Pancreas (tissue), 10 donors: ENCODE measurements at regions not wholly inside any gene's neighbourhood (a gene's known extent, or its start where the extent isn't known, plus 50 kb on each side); places are given as distances from the start of the nearest gene placed in this dataset.

ENCODE experiments used
- ATAC-seq, 4 donors: fragments of 200-7000 bp; cut with Tn5 transposase; one replicate each; pipeline versions ENCODE4 v1.8.0 to v1.9.1; 2020; ENCODE audit warnings: mild to moderate bottlenecking in 4 of 4, moderate library complexity in 4 of 4
- DNase-seq, 6 donors: peaks; one replicate each; pipeline ENCODE4 v3.0.0-alpha.2; 2020
- FAIRE-seq: peaks from 2 replicates; lab custom pipeline; 2012; peaks lifted over from hg19 to GRCh38; lab: Jason Lieb, UNC
- H3K27ac ChIP-seq, 4 donors: fragments of 200-600 bp; sonication (generic); 1 replicate in 3 of 4; 2 replicates in 1 of 4; pipeline versions ENCODE4 v1.5.0 to v1.8.0; 2020
- H3K27me3 ChIP-seq, 4 donors: fragments of 200-600 bp; one replicate each; pipeline ENCODE4 v1.8.0; 2021
- H3K36me3 ChIP-seq, 3 donors: fragments of 200-600 bp; sonication (generic) in 1 of 3; one replicate each; pipeline versions ENCODE4 v1.5.0 to v1.8.0; 2020 to 2021
- H3K4me1 ChIP-seq, 3 donors: fragments of 200-600 bp; one replicate each; pipeline ENCODE4 v1.8.0; 2021
- H3K4me3 ChIP-seq, 4 donors: fragments of 200-600 bp; sonication (generic) in 2 of 4; one replicate each; pipeline versions ENCODE4 v1.5.0 to v1.8.0; 2020 to 2021
- H3K9me3 ChIP-seq, 4 donors: fragments of 200-600 bp; one replicate each; pipeline ENCODE4 v1.8.0; 2021
- WGBS, 2 donors: extraction: QIAGEN DNeasy Blood & Tissue Kit; methylation state at CpG; one replicate each; pipeline ENCODE4 v1.1.7; 2013; 5-methylcytosine and 5-hydroxymethylcytosine counted together
- intact Hi-C, 3 donors: fragments of 100-400 bp; cut with DNase I; formaldehyde crosslinking; loops; one replicate each; pipeline versions ENCODE4 v1.11.1 to v1.14.2; 2022
- TF ChIP-seq, protein P1 (sequence below), 4 donors: fragments of 200-600 bp; sonication (generic) in 3 of 4; IDR thresholded peaks; one replicate each; pipeline versions ENCODE4 v1.5.0 to v1.8.0; 2021; ENCODE audit warnings: antibody characterized with exemption in 4 of 4
- donor health status: healthy with polysubstance abuse.
- donor health status: DM: no; HTN: no; CAD: no; lungs with moderate emphysema.
- donor health status: DM: no; HTN: no; CAD: no.
- donor health status: control.
- donor health status: control.
- donor health status: Bipolar disorder and iron deficiency.
- donor health status: DM: yes; HTN: yes; CAD: no.
- donor health status: DM: no; HTN: no; CAD: no.
- donor health status: DM: no; HTN: no; CAD: no.
- donor health status: DM: yes; HTN: yes; CAD: no.

- H3K9me3 ChIP-seq: no peaks in the 10 kb centered on the region
- H3K4me3 ChIP-seq: no peak overlapping the region
- ATAC-seq (no peak), DNase-seq (no peak), FAIRE-seq (no peak)
- intact Hi-C loops: no loop called here
- WGBS, 2 donors: 74 to 75% methylated on average over 3 of the region's 3 CpGs
- no peaks in the 10 kb centered on the region for H3K4me1 ChIP-seq
- TF ChIP-seq, protein P1, sequence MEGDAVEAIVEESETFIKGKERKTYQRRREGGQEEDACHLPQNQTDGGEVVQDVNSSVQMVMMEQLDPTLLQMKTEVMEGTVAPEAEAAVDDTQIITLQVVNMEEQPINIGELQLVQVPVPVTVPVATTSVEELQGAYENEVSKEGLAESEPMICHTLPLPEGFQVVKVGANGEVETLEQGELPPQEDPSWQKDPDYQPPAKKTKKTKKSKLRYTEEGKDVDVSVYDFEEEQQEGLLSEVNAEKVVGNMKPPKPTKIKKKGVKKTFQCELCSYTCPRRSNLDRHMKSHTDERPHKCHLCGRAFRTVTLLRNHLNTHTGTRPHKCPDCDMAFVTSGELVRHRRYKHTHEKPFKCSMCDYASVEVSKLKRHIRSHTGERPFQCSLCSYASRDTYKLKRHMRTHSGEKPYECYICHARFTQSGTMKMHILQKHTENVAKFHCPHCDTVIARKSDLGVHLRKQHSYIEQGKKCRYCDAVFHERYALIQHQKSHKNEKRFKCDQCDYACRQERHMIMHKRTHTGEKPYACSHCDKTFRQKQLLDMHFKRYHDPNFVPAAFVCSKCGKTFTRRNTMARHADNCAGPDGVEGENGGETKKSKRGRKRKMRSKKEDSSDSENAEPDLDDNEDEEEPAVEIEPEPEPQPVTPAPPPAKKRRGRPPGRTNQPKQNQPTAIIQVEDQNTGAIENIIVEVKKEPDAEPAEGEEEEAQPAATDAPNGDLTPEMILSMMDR (IDR thresholded peaks at IDR 0.05): no peak
- no peak overlapping the region for H3K27ac ChIP-seq
- H3K27me3 ChIP-seq: no peaks in the 10 kb centered on the region
- H3K36me3 ChIP-seq: no peaks in the 10 kb centered on the region
These were observed 633.6 kb downstream of the BCL11B start for GRCh38 chr14:98638366-98638765.

DNA sequence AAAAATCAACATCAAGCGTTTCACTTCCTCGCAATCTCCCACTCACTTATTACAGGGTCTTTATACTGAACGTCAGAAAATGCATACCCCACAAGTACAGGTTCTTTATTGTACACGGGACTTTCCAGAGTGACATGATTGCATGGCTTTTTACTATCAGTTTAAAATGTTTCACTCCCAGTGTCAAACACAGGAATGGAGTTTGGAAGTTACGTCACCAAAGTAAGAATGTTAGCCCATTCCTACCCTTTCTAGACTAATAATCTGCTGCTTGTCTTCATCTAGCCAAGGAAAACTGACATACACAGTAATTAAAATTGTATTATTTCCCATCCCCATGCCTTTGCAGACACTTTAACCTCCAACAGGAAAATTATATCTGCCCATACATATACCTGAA lies 624.2 kb downstream of the BCL11B start:
- H3K4me1 ChIP-seq: no peaks in the 10 kb centered on the region
- no peak overlapping the region for H3K4me3 ChIP-seq
- FAIRE-seq: no peak
- H3K27ac ChIP-seq: no peak overlapping the region
- TF ChIP-seq, protein P1 (IDR thresholded peaks at IDR 0.05): no peak
- no peaks in the 10 kb centered on the region for H3K36me3 ChIP-seq
- no peak for DNase-seq
- WGBS, 2 donors: 55 to 73% methylated on average over 5 of the region's 5 CpGs
- no peaks in the 10 kb centered on the region for H3K9me3 ChIP-seq
- peaks cover 0 to 4% (median 0%) of the 10 kb centered on the region in 4 donors for H3K27me3 ChIP-seq
- ATAC-seq: no peak
- intact Hi-C loops: no loop called here

- 67 to 71% methylated on average over 3 of the region's 3 CpGs for WGBS, 2 donors
- Histone ChIP-seq H3K4me1 (no peaks in the 10 kb centered on the region), H3K27me3 (no peaks in the 10 kb centered on the region), H3K9me3 (no peaks in the 10 kb centered on the region), H3K4me3 (no peak overlapping the region), H3K36me3 (no peaks in the 10 kb centered on the region), H3K27ac (no peak overlapping the region)
- TF ChIP-seq, protein P1 (IDR thresholded peaks at IDR 0.05): no peak
- DNase-seq: no peak
- FAIRE-seq: no peak
- intact Hi-C loops: no loop called here
- no peak for ATAC-seq
These were observed 621.0 kb downstream of the BCL11B start for GRCh38 chr14:98651037-98651436.

DNA sequence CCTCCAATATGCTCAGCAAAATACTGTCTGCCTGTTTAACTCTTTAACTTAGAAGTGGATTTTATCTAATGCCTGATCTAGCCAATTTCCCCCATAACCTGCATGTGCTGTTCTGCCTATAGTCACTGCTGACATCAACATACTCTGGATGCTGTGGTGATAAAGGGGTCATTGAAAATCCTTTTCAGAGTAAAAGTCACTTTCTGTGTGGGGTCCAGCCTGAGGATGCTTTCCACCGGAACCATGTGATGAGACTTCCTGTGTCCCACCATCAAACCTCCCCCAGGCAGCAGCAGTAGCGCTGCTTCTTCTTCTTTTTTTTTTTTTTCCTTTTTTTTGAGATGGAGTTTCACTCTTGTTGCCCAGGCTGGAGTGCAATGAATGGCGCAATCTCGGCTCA lies 607.0 kb downstream of the BCL11B start:
- Histone ChIP-seq H3K27me3 (peaks cover 0 to 2% (median under 1%) of the 10 kb centered on the region in 4 donors), H3K27ac (no peak overlapping the region), H3K4me1 (no peaks in the 10 kb centered on the region), H3K9me3 (no peaks in the 10 kb centered on the region), H3K4me3 (no peak overlapping the region), H3K36me3 (no peaks in the 10 kb centered on the region)
- DNase-seq (no peak), FAIRE-seq (no peak), ATAC-seq (no peak)
- TF ChIP-seq, protein P1 (IDR thresholded peaks at IDR 0.05): no peak
- intact Hi-C loops: no loop called here
- WGBS, 2 donors: 68 to 74% methylated on average over 4 of the region's 4 CpGs

GRCh38 chr14:98666545-98666944 lies 605.5 kb downstream of the BCL11B start:
- ATAC-seq (no peak), FAIRE-seq (no peak), DNase-seq (no peak)
- H3K9me3 ChIP-seq: no peaks in the 10 kb centered on the region
- peaks cover 0 to 7% (median 0%) of the 10 kb centered on the region in 4 donors for H3K27me3 ChIP-seq
- TF ChIP-seq, protein P1 (IDR thresholded peaks at IDR 0.05): no peak
- H3K4me1 ChIP-seq: no peaks in the 10 kb centered on the region
- intact Hi-C loops: no loop called here
- H3K36me3 ChIP-seq: no peaks in the 10 kb centered on the region
- WGBS, 2 donors: 47 to 58% methylated on average over 5 of the region's 5 CpGs
- no peak overlapping the region for H3K27ac ChIP-seq
- no peak overlapping the region for H3K4me3 ChIP-seq
